ENCODE measurements at regions not wholly inside any gene's neighbourhood (a gene's known extent, or its start where the extent isn't known, plus 50 kb on each side); places are given as distances from the start of the nearest gene placed in this dataset.
A peak's percentile ranks its signal among the peaks of the same experiment; 100 is the strongest.
"Not testable (repeated sequence)": the region's sequence is repeated elsewhere in the genome, so short reads cannot be mapped to it uniquely, and the experiment has no call there.

- DNase-seq (ENCODE audit: low spot score), result no peak
These were observed 1643.5 kb downstream of the TP53TG3F start for GRCh38 chr16:35102780-35103403.

DNA sequence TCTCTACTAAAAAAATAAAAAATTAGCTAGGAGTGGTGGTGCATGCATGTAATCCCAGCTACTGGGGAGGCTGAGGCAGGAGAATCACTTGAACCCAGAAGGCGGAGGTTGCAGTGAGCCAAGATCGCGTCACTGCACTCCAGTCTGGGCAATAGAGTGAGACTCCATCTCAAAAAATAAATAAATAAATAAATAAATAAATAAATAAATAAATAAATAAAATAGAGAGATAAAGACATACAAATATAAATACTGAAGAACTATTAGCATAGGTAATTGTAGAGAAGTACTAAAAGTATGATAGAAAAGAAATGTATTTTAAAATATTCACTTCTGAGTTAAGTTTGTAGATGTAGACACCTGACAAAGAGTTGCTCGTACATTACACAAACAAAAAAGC, 1652.4 kb downstream of the TP53TG3F start:
- not testable (repeated sequence) for DNase-seq (ENCODE audit: low spot score)

- no peak for DNase-seq (ENCODE audit: low spot score)
These were observed 1672.0 kb downstream of the TP53TG3F start for GRCh38 chr16:35131429-35131828.

DNA sequence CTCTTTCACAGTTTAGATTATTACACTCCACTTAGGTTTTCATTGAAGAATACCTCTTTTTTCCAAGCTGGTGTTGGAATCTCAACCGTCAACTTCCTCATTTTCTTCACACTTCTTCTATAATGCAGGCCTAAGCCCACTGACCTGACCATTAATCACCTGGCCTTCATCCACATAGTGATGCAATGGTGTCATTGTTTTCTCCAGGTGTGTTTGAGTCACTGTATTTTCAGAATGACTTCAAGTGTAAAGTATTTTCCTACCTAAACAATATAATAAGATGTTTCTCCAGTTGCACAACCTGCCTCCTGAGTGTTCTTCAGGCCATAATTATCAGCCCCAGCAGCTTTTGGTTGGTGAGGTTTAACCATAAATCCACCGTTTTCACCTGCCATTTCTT, 1675.1 kb downstream of the TP53TG3F start:
- DNase-seq (ENCODE audit: low spot score), result no peak

- no peak for DNase-seq (ENCODE audit: low spot score)
These were observed 1681.0 kb downstream of the TP53TG3F start for GRCh38 chr16:35140293-35140986.

DNA sequence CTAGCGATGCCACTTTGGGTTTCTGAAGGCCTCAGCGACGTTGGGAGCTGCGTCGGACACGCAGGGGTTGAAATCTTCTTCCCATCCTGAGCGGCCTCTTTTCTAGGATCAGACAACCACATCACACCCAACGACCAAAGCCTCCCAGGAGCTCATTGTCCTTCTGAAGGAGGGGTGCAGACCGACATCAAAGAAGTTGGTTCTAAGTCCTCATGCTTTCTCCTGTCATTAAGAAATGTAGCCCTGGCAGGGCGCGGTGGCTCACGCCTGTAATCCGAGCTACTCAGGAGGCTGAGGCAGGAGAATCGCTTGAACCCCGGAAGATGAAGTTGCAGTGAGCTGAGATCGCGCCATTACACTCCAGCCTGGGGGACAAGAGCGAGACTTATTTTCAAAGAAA, 1681.9 kb downstream of the TP53TG3F start:
- DNase-seq (ENCODE audit: low spot score), result no peak

DNA sequence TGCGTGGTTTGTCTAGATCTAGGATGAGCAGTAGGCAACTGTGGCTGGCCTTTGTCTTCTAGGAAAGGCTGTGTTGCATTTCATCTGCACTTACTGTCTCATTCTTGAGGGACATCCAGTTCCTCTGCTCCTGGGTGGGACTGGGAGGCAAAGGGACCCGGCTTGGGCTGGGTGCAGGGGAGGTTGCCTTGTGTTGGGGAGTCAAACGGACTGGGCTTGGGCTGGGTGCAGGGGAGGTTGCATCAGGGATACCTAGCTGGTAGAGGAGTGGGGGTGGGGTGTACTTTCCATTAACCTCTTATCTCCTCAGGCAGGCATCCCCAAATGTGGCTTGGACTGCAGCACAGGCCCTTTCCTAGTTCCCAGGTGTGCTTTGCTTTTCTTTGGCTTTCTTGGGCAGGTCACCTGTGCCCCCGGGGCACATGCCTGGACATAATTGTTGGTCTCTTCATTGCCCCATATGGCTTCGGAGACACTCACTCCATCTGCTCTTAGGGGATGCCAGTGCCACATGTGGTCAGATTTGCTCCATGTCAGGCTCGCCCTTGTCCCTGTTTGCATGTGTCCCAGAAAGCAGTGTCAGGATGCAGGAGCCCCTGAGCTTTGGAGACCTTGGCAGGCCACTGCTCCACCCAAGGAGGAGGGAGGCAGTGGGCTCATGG, 1682.9 kb downstream of the TP53TG3F start:
- no peak for DNase-seq (ENCODE audit: low spot score)

DNA sequence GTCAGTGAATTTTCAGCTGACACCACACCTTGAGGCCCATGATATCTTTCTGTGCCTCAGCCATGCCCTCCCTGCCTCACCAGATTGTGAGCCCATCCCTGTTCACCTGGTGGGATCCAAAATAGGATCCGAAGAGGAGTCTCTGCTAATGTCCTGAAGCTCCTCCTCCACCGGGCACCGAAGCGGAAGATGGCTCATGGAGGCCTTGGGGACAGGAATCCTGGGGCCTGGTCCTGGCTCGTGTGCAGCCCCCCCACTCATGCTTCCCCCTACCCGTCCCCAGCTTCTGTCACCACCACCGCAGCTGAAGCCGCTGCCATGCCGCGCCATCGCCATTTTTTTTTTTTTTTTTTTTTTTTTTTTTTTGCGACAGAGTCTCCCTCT, 1683.4 kb downstream of the TP53TG3F start:
- DNase-seq (ENCODE audit: low spot score), result no peak

- DNase-seq (ENCODE audit: low spot score), result no peak
These were observed 1685.0 kb downstream of the TP53TG3F start for GRCh38 chr16:35144212-35144932.

DNA sequence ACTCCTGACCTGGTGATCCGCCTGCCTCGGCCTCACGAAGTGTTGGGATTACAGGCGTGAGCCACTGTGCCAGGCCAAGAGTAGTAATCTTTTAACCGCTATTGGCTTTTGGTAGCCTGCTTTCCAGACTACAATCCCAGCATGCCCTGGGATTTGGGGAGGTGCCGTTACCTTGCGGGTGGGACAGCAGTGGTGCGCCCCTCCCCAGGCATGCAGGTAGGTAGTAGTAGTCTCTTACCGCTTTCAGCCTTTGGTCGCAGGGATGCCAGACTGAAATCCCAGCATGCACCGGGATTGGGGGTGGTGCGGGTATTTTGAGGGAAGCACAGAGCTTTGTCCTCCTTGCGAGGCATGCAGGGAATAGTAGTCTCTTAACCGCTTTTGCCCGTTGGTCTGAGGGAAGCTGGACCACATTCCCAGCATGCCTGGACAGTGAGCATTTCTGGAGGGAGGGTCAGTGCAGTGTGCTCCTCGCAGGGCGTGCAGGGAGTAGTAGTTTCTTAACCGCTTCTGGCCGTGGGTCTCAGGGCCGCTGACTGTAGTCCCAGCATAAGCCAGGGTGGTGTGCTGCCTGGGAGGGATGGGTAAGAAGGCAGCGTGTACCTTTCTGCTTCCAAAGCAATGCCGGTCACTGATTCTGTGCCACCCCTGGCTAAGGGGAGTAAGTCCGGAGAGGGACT, 1686.8 kb downstream of the TP53TG3F start:
- no peak for DNase-seq (ENCODE audit: low spot score)

DNA sequence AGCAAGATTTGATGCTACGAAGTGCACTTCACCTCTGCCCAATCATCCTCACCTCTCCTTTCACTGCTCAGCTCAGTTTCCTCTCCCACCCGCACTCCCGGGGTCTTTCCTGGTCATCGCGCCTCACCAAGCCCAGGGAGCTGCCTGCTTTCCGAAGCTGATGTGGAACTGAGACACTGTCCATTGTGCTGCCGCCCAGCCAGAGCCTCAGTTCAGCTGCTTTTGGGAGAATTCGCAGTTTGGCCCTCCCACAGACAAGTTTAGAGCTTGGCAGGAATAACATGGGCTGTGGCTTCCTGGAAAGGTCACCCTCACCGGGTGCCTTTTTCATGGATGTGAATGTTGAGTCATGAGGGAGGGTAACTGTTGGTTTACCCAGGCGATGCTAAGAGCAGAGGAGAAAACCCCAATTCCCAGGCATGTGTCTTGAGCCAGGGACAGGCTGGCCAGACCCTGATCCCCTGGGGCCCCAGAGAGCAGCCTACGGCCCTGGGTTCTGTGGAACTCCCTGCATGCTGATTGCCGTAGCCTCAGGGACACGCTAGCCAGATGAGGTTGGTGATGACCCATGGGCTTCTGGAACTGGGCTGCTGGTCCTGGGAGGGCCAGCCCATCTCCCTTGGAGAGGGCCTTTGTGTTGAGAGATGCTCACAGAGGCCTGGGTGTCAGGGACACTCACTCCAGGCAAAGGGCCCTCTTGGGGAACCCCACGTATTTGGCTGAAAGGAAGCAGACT, 1687.5 kb downstream of the TP53TG3F start:
- DNase-seq (ENCODE audit: low spot score), result no peak

- DNase-seq (ENCODE audit: low spot score), result no peak
These were observed 1688.4 kb downstream of the TP53TG3F start for GRCh38 chr16:35147556-35148504.

- DNase-seq (ENCODE audit: low spot score), result no peak
These were observed 1689.3 kb downstream of the TP53TG3F start for GRCh38 chr16:35148748-35149147.

GRCh38 chr16:35149550-35149949, 1690.1 kb downstream of the TP53TG3F start:
- DNase-seq (ENCODE audit: low spot score), result no peak

DNA sequence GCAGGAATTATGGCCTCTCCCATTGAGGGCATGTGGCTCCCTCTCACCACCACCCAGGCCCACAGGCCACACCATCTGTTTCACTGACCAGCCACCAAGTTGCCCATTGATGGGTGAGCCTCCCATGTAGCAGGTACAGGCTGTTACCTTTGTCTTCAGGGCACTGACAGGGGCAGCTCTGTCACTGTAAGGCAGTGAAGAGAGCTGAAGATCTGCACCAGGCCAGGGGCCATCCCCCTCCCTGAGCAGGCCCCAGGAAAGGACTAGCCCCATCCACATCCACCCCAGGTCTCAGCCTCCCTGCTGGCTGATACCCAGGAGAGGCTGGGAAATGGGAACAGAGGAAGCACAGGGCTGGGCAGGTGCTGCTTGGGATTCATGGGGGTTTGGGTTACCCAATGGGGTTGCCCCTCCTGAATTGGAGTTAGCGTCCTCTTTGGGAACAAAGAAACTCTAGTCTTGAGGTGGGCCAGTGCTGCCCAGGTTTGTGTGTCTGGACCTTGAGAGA, 1691.4 kb downstream of the TP53TG3F start:
- no peak for DNase-seq (ENCODE audit: low spot score)

DNA sequence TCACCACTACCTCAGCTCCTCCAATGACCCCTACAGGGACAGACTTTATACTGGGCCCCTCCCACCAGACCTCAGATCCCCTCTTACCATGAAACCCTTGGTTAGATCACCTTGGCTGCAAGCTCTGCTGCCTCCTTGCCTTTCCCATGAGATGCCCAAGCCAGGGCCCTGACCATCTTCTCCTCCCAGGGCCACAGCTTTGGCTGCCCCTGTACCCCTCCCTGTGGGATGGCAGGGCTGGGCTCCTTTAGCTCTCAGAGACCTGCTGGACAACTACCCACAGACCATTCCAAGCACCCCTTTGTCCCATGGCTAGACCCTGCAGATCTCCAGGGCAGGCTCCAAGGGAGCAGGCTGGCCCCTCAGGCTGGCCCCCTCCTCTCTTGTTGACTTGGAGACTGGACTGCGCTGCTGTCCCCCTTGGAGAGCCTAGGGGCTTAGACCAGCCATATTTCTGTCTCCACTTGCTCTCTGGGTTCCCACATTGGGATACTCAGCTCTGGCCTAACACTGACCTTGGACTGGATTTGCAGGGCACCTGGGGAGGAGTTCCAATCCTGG, 1692.7 kb downstream of the TP53TG3F start:
- DNase-seq (ENCODE audit: low spot score), result no peak

DNA sequence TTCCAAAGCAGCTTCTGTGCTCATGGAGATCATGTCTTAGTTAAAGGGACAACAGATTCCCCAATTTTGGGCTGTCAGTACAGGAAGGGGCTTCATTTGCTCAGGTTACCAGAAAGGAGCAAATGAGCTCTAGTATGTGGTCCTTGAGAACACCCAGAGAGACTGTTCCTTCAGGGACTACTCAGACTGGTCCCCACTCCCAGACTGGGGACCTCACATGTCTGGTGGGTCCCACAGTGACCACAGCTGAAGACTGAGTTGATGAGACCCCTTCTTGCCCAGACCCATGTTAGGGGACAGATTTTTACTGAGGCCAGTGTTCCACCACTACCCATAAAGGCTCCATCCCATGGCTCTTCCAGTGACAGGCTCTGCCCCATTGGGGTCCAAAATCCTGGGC, 1695.2 kb downstream of the TP53TG3F start:
- DNase-seq (ENCODE audit: low spot score), result no peak

GRCh38 chr16:35157549-35157948, 1698.1 kb downstream of the TP53TG3F start:
- DNase-seq (ENCODE audit: low spot score), result not testable (repeated sequence)

DNA sequence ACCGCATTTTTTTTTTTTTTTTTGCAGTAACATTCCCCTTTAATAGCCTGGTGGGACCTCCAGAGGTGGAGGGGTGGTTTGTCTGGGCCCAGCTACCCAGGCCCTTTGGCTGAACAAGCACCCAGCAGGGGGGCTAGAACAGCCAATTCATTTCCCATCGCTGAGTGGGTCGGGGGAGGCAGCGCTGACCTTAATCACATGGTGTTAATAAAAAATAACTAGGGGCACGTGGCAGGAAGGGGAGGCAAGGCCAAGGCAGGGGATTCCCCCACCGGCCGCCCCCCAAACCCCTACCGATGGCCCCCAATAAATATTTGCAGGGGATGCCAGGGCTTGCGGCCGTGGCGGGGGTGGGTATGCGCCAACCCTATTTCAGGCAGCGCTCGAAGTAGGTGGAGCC, 1709.9 kb downstream of the TP53TG3F start:
- DNase-seq (ENCODE audit: low spot score), result not testable (repeated sequence)

- peak; percentile 1 for DNase-seq (ENCODE audit: low spot score)
These were observed 1710.6 kb downstream of the TP53TG3F start for GRCh38 chr16:35170061-35170460.
